Neural cell (in vitro differentiated cells): ENCODE measurements at regions not wholly inside any gene's neighbourhood (a gene's known extent, or its start where the extent isn't known, plus 50 kb on each side); places are given as distances from the start of the nearest gene placed in this dataset.
"Not testable (repeated sequence)": the region's sequence is repeated elsewhere in the genome, so short reads cannot be mapped to it uniquely, and the experiment has no call there.

Experiments
- EZH2 ChIP-seq: fragments of 200-600, 300-800 bp; shearing (Covaris generic), sonication (generic); IDR thresholded peaks from 2 replicates; pipeline ENCODE4 v1.6.1; 2014; ENCODE audit warnings: antibody characterized with exemption, low read length, borderline replicate concordance, mild to moderate bottlenecking; ENCODE audit not compliant: insufficient read depth, poor library complexity, severe bottlenecking
- POLR2AphosphoS5 ChIP-seq: IDR thresholded peaks from 2 replicates; pipeline ENCODE4 v1.6.1; 2012

- TF ChIP-seq EZH2, POLR2AphosphoS5: not testable (repeated sequence)
Observed at GRCh38 chr17:77342656-77342990, 201.9 kb downstream of the SEC14L1 start.
